ENCODE measurements at regions not wholly inside any gene's neighbourhood (a gene's known extent, or its start where the extent isn't known, plus 50 kb on each side); places are given as distances from the start of the nearest gene placed in this dataset.

GRCh38 chr6:44001318-44002066, 125.8 kb downstream of the MRPL14 start (continued):
- TF ChIP-seq SKIL (IDR thresholded peaks at IDR 0.05; ENCODE audit: low read depth, poor library complexity, severe bottlenecking): peak; percentile 56
- no peak for TF ChIP-seq POLR2A (IDR thresholded peaks at IDR 0.05; ENCODE audit: low read depth, low read length)
- peak; percentile 93; the same call in 1 of the 2 replicates for TF ChIP-seq ESRRA (IDR thresholded peaks at IDR 0.05; ENCODE audit: low read length)
- no peak for TF ChIP-seq TCF7 (IDR thresholded peaks at IDR 0.05; ENCODE audit: borderline replicate concordance)
- TF ChIP-seq FOXM1 (IDR thresholded peaks at IDR 0.05; ENCODE audit: low read depth, low read length): no peak
- TF ChIP-seq JUND (IDR thresholded peaks at IDR 0.05; ENCODE audit: low read depth, low read length): no peak
- no peak for TF ChIP-seq ATF2 (IDR thresholded peaks at IDR 0.05; ENCODE audit: low read length)
- TF ChIP-seq, protein P1, sequence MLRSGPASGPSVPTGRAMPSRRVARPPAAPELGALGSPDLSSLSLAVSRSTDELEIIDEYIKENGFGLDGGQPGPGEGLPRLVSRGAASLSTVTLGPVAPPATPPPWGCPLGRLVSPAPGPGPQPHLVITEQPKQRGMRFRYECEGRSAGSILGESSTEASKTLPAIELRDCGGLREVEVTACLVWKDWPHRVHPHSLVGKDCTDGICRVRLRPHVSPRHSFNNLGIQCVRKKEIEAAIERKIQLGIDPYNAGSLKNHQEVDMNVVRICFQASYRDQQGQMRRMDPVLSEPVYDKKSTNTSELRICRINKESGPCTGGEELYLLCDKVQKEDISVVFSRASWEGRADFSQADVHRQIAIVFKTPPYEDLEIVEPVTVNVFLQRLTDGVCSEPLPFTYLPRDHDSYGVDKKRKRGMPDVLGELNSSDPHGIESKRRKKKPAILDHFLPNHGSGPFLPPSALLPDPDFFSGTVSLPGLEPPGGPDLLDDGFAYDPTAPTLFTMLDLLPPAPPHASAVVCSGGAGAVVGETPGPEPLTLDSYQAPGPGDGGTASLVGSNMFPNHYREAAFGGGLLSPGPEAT (IDR thresholded peaks at IDR 0.05; ENCODE audit: low read depth): peak; percentile 71
- TF ChIP-seq, protein P2, sequence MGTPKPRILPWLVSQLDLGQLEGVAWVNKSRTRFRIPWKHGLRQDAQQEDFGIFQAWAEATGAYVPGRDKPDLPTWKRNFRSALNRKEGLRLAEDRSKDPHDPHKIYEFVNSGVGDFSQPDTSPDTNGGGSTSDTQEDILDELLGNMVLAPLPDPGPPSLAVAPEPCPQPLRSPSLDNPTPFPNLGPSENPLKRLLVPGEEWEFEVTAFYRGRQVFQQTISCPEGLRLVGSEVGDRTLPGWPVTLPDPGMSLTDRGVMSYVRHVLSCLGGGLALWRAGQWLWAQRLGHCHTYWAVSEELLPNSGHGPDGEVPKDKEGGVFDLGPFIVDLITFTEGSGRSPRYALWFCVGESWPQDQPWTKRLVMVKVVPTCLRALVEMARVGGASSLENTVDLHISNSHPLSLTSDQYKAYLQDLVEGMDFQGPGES (IDR thresholded peaks at IDR 0.05): no peak
- no peak for TF ChIP-seq KLF5 (IDR thresholded peaks at IDR 0.05; ENCODE audit: partially characterized antibody)
- no peak for TF ChIP-seq FOS (IDR thresholded peaks at IDR 0.05; ENCODE audit: borderline replicate concordance, extremely low read depth, insufficient read length)
- TF ChIP-seq IRF4 (IDR thresholded peaks at IDR 0.05; ENCODE audit: low read depth, low read length): no peak
- TF ChIP-seq ZNF217 (IDR thresholded peaks at IDR 0.05): no peak
- TF ChIP-seq POLR2AphosphoS2 (IDR thresholded peaks at IDR 0.05; ENCODE audit: low read depth, low read length): no peak
- TF ChIP-seq CHD2 (IDR thresholded peaks at IDR 0.05; ENCODE audit: borderline replicate concordance, low read depth, low read length): peak; percentile 70; the same call in 1 of the 2 replicates
- no peak for TF ChIP-seq KDM1A (IDR thresholded peaks at IDR 0.05; ENCODE audit: borderline replicate concordance)
- TF ChIP-seq NBN (IDR thresholded peaks at IDR 0.05): peak; percentile 64; the same call in 1 of the 2 replicates
- TF ChIP-seq EZH2 (IDR thresholded peaks at IDR 0.05; ENCODE audit: borderline replicate concordance, control insufficient read depth, low read depth, low read length): no peak
- no peak for TF ChIP-seq PAX8 (IDR thresholded peaks at IDR 0.05)
- TF ChIP-seq, protein P3, sequence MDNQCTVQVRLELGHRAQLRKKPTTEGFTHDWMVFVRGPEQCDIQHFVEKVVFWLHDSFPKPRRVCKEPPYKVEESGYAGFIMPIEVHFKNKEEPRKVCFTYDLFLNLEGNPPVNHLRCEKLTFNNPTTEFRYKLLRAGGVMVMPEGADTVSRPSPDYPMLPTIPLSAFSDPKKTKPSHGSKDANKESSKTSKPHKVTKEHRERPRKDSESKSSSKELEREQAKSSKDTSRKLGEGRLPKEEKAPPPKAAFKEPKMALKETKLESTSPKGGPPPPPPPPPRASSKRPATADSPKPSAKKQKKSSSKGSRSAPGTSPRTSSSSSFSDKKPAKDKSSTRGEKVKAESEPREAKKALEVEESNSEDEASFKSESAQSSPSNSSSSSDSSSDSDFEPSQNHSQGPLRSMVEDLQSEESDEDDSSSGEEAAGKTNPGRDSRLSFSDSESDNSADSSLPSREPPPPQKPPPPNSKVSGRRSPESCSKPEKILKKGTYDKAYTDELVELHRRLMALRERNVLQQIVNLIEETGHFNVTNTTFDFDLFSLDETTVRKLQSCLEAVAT (IDR thresholded peaks at IDR 0.05): 0 out of 2 replicates have a peak, but pooled peaks have one; percentile 40
- peak; percentile 9; the same call in 1 of the 2 replicates for TF ChIP-seq SMC3 (IDR thresholded peaks at IDR 0.05; ENCODE audit: borderline replicate concordance, low read length)
- TF ChIP-seq SIN3A (IDR thresholded peaks at IDR 0.05; ENCODE audit: low read depth, low read length): no peak
- TF ChIP-seq MTA3 (IDR thresholded peaks at IDR 0.05; ENCODE audit: borderline replicate concordance, low read length): no peak
